Fibroblast of peridontal ligament (primary cell): ENCODE measurements at regions not wholly inside any gene's neighbourhood (a gene's known extent, or its start where the extent isn't known, plus 50 kb on each side); places are given as distances from the start of the nearest gene placed in this dataset.
"Not testable (repeated sequence)": the region's sequence is repeated elsewhere in the genome, so short reads cannot be mapped to it uniquely, and the experiment has no call there.

Experiments used
- DNase-seq: peaks from one replicate; pipeline ENCODE4 v3.0.0-alpha.2; 2010; ENCODE audit errors: extremely low read depth

GRCh38 chrX:905848-906566 is 275.4 kb downstream of the SHOX start:
- DNase-seq: peak; percentile 9

- no peak for DNase-seq
Measured at GRCh38 chrX:903116-903515, 272.5 kb downstream of the SHOX start.

GRCh38 chrX:896256-896655 is 265.7 kb downstream of the SHOX start:
- DNase-seq: no peak

GRCh38 chrX:889966-890651 is 259.5 kb downstream of the SHOX start:
- DNase-seq: no peak

- DNase-seq: not testable (repeated sequence)
Measured at GRCh38 chrX:887724-888123, 257.1 kb downstream of the SHOX start.

- no peak for DNase-seq
Measured at GRCh38 chrX:883588-883987, 253.0 kb downstream of the SHOX start.

- DNase-seq: not testable (repeated sequence)
Measured at GRCh38 chrX:879756-880698, 249.4 kb downstream of the SHOX start.

- DNase-seq: no peak
Measured at GRCh38 chrX:874061-874460, 243.5 kb downstream of the SHOX start.

- no peak for DNase-seq
Measured at GRCh38 chrX:873016-873415, 242.4 kb downstream of the SHOX start.

- DNase-seq: no peak
Measured at GRCh38 chrX:872090-872489, 241.5 kb downstream of the SHOX start.

- DNase-seq: no peak
Measured at GRCh38 chrX:871626-872025, 241.0 kb downstream of the SHOX start.

- no peak for DNase-seq
Measured at GRCh38 chrX:867966-868647, 237.5 kb downstream of the SHOX start.

- DNase-seq: no peak
Measured at GRCh38 chrX:867502-867901, 236.9 kb downstream of the SHOX start.

GRCh38 chrX:866441-866990 is 235.9 kb downstream of the SHOX start:
- DNase-seq: no peak

GRCh38 chrX:865422-865821 is 234.8 kb downstream of the SHOX start:
- no peak for DNase-seq

GRCh38 chrX:861921-862320 is 231.3 kb downstream of the SHOX start:
- DNase-seq: no peak

- no peak for DNase-seq
Measured at GRCh38 chrX:861340-861890, 230.8 kb downstream of the SHOX start.

- DNase-seq: no peak
Measured at GRCh38 chrX:859329-859728, 228.7 kb downstream of the SHOX start.

- no peak for DNase-seq
Measured at GRCh38 chrX:858542-859078, 228.0 kb downstream of the SHOX start.

- DNase-seq: no peak
Measured at GRCh38 chrX:857376-857775, 226.8 kb downstream of the SHOX start.
